Activated CD4-positive, alpha-beta memory T cell treated with anti-CD3 and anti-CD28 coated beads, Interleukin-2, amount 10 ng/mL, durations not matched to agents 7 days and 5 days (primary cell): ENCODE measurements at regions not wholly inside any gene's neighbourhood (a gene's known extent, or its start where the extent isn't known, plus 50 kb on each side); places are given as distances from the start of the nearest gene placed in this dataset.
A peak's percentile ranks its signal among the peaks of the same experiment; 100 is the strongest.

ENCODE experiments used
- CTCF ChIA-PET: fragments of 350-600 bp; sonication (Branson Sonifier 250); formaldehyde crosslinking; loops from one replicate; lab custom pipeline; 2021; ENCODE audit warnings: antibody characterized with exemption, inconsistent platforms; lab: Charles Lee
- POLR2A ChIA-PET: fragments of 350-600 bp; sonication (Branson Sonifier 250); formaldehyde crosslinking; loops from one replicate; lab custom pipeline; 2021; ENCODE audit warnings: antibody characterized with exemption; lab: Charles Lee
- DNase-seq: peaks from one replicate; pipeline ENCODE4 v3.0.0-alpha.2; 2020
- H3K27ac Mint-ChIP-seq: one replicate; pipeline ENCODE4 v1.8.0; 2021; ENCODE audit warnings: mild to moderate bottlenecking, mixed read lengths
- H3K27me3 Mint-ChIP-seq: one replicate; pipeline ENCODE4 v1.8.0; 2021; ENCODE audit warnings: mixed read lengths
- H3K36me3 Mint-ChIP-seq: one replicate; pipeline ENCODE4 v1.8.0; 2021; ENCODE audit warnings: low read depth, mixed read lengths
- H3K4me1 Mint-ChIP-seq: one replicate; pipeline ENCODE4 v1.8.0; 2021; ENCODE audit warnings: mixed read lengths
- H3K4me3 Mint-ChIP-seq: one replicate; pipeline ENCODE4 v1.8.0; 2021; ENCODE audit warnings: mild to moderate bottlenecking, mixed read lengths
- H3K9me3 Mint-ChIP-seq: one replicate; pipeline ENCODE4 v1.8.0; 2021; ENCODE audit warnings: mixed read lengths

- H3K36me3 Mint-ChIP-seq = peaks cover 62% of the 10 kb centered on the region
- H3K4me1 Mint-ChIP-seq = no peaks in the 10 kb centered on the region
- peaks cover 16% of the 10 kb centered on the region for H3K9me3 Mint-ChIP-seq
- no peak overlapping the region for H3K27ac Mint-ChIP-seq
- no peak for DNase-seq
- ChIA-PET POLR2A (interaction anchor here (1.2 kb wide), 1 partner anchor 9 kb away, joined by 3 read pairs; no protein-coding TSS in a partner anchor), CTCF (no interaction called here)
- H3K27me3 Mint-ChIP-seq = no peaks in the 10 kb centered on the region
- H3K4me3 Mint-ChIP-seq = no peak overlapping the region
Measured at GRCh38 chr14:71650187-71650755, 282.0 kb upstream of the RGS6 start.

- ChIA-PET CTCF (no interaction called here), POLR2A (interaction anchor here (0.7 to 1.2 kb wide), 2 partner anchors 8 to 149 kb away, joined by 3 read pairs; no protein-coding TSS in a partner anchor)
- peaks cover 16% of the 10 kb centered on the region for H3K9me3 Mint-ChIP-seq
- H3K36me3 Mint-ChIP-seq = peaks cover 70% of the 10 kb centered on the region
- no peak for DNase-seq
- no peaks in the 10 kb centered on the region for H3K27me3 Mint-ChIP-seq
- no peak overlapping the region for H3K27ac Mint-ChIP-seq
- no peaks in the 10 kb centered on the region for H3K4me1 Mint-ChIP-seq
- no peak overlapping the region for H3K4me3 Mint-ChIP-seq
Measured at GRCh38 chr14:71651228-71651627, 281.0 kb upstream of the RGS6 start.

GRCh38 chr14:71652368-71652767 is 279.9 kb upstream of the RGS6 start:
- DNase-seq = no peak
- H3K4me1 Mint-ChIP-seq = no peaks in the 10 kb centered on the region
- H3K27ac Mint-ChIP-seq = no peak overlapping the region
- no peaks in the 10 kb centered on the region for H3K27me3 Mint-ChIP-seq
- H3K9me3 Mint-ChIP-seq = peaks cover 16% of the 10 kb centered on the region
- H3K4me3 Mint-ChIP-seq = no peak overlapping the region
- H3K36me3 Mint-ChIP-seq = peaks cover 68% of the 10 kb centered on the region
- CTCF ChIA-PET = no interaction called here
- POLR2A ChIA-PET = no interaction called here

- H3K9me3 Mint-ChIP-seq = peaks cover 16% of the 10 kb centered on the region
- no peak overlapping the region for H3K27ac Mint-ChIP-seq
- H3K27me3 Mint-ChIP-seq = no peaks in the 10 kb centered on the region
- POLR2A ChIA-PET = no interaction called here
- CTCF ChIA-PET = no interaction called here
- H3K4me3 Mint-ChIP-seq = no peak overlapping the region
- peaks cover 61% of the 10 kb centered on the region for H3K36me3 Mint-ChIP-seq
- no peak for DNase-seq
- H3K4me1 Mint-ChIP-seq = peaks cover 16% of the 10 kb centered on the region
Measured at GRCh38 chr14:71654810-71655209, 277.4 kb upstream of the RGS6 start.

GRCh38 chr14:71658261-71658860 is 273.9 kb upstream of the RGS6 start:
- Mint-ChIP-seq H3K4me1 (peaks cover 18% of the 10 kb centered on the region), H3K27me3 (no peaks in the 10 kb centered on the region), H3K9me3 (no peaks in the 10 kb centered on the region), H3K27ac (peak overlapping the region; percentile 41), H3K36me3 (peaks cover 50% of the 10 kb centered on the region), H3K4me3 (no peak overlapping the region)
- CTCF ChIA-PET = no interaction called here
- POLR2A ChIA-PET = interaction anchor here (0.8 to 1.1 kb wide), 4 partner anchors 67 to 337 kb away, joined by 3 to 4 read pairs (median 3); no protein-coding TSS in a partner anchor
- no peak for DNase-seq

- Mint-ChIP-seq H3K4me3 (no peak overlapping the region), H3K27ac (peak overlapping the region; percentile 32), H3K4me1 (peaks cover 18% of the 10 kb centered on the region), H3K36me3 (peaks cover 48% of the 10 kb centered on the region), H3K27me3 (no peaks in the 10 kb centered on the region), H3K9me3 (no peaks in the 10 kb centered on the region)
- ChIA-PET CTCF (no interaction called here), POLR2A (interaction anchor here (0.7 to 1.3 kb wide), 7 partner anchors 8 to 338 kb away, joined by 3 to 4 read pairs (median 3); no protein-coding TSS in a partner anchor)
- DNase-seq = no peak
Measured at GRCh38 chr14:71659159-71659558, 273.1 kb upstream of the RGS6 start.

- DNase-seq = no peak
- Mint-ChIP-seq H3K4me3 (no peak overlapping the region), H3K36me3 (peaks cover 33% of the 10 kb centered on the region), H3K9me3 (no peaks in the 10 kb centered on the region), H3K4me1 (peaks cover 18% of the 10 kb centered on the region), H3K27ac (no peak overlapping the region), H3K27me3 (no peaks in the 10 kb centered on the region)
- ChIA-PET CTCF (interaction anchor here (0.6 kb wide), 1 partner anchor 152 kb away, joined by 3 read pairs; no protein-coding TSS in a partner anchor), POLR2A (no interaction called here)
Measured at GRCh38 chr14:71661441-71661840, 270.8 kb upstream of the RGS6 start.

- H3K36me3 Mint-ChIP-seq = peaks cover 36% of the 10 kb centered on the region
- no peak overlapping the region for H3K4me3 Mint-ChIP-seq
- peaks cover 18% of the 10 kb centered on the region for H3K4me1 Mint-ChIP-seq
- CTCF ChIA-PET = interaction anchor here (0.6 kb wide), 1 partner anchor 153 kb away, joined by 3 read pairs; no protein-coding TSS in a partner anchor
- POLR2A ChIA-PET = no interaction called here
- H3K27ac Mint-ChIP-seq = no peak overlapping the region
- no peak for DNase-seq
- no peaks in the 10 kb centered on the region for H3K27me3 Mint-ChIP-seq
- H3K9me3 Mint-ChIP-seq = no peaks in the 10 kb centered on the region
Measured at GRCh38 chr14:71662291-71662790, 269.9 kb upstream of the RGS6 start.

GRCh38 chr14:71665157-71665556 is 267.1 kb upstream of the RGS6 start:
- Mint-ChIP-seq H3K9me3 (no peaks in the 10 kb centered on the region), H3K27ac (no peak overlapping the region), H3K36me3 (peaks cover 46% of the 10 kb centered on the region), H3K4me1 (peaks cover 4% of the 10 kb centered on the region), H3K4me3 (no peak overlapping the region), H3K27me3 (no peaks in the 10 kb centered on the region)
- POLR2A ChIA-PET = interaction anchor here (0.7 kb wide), 1 partner anchor 36 kb away, joined by 3 read pairs; no protein-coding TSS in a partner anchor
- no peak for DNase-seq
- CTCF ChIA-PET = no interaction called here

- H3K27me3 Mint-ChIP-seq = no peaks in the 10 kb centered on the region
- H3K27ac Mint-ChIP-seq = no peak overlapping the region
- peaks cover 3% of the 10 kb centered on the region for H3K4me1 Mint-ChIP-seq
- peaks cover 46% of the 10 kb centered on the region for H3K36me3 Mint-ChIP-seq
- POLR2A ChIA-PET = interaction anchor here (0.7 kb wide), 1 partner anchor 35 kb away, joined by 3 read pairs; no protein-coding TSS in a partner anchor
- CTCF ChIA-PET = no interaction called here
- DNase-seq = no peak
- no peaks in the 10 kb centered on the region for H3K9me3 Mint-ChIP-seq
- no peak overlapping the region for H3K4me3 Mint-ChIP-seq
Measured at GRCh38 chr14:71665781-71666180, 266.4 kb upstream of the RGS6 start.

GRCh38 chr14:71666571-71667145 is 265.6 kb upstream of the RGS6 start:
- no peak for DNase-seq
- no peaks in the 10 kb centered on the region for H3K27me3 Mint-ChIP-seq
- ChIA-PET CTCF (no interaction called here), POLR2A (no interaction called here)
- H3K9me3 Mint-ChIP-seq = no peaks in the 10 kb centered on the region
- peaks cover 46% of the 10 kb centered on the region for H3K36me3 Mint-ChIP-seq
- no peak overlapping the region for H3K4me3 Mint-ChIP-seq
- H3K4me1 Mint-ChIP-seq = peaks cover 7% of the 10 kb centered on the region
- no peak overlapping the region for H3K27ac Mint-ChIP-seq

GRCh38 chr14:71668186-71668912 is 263.9 kb upstream of the RGS6 start:
- ChIA-PET POLR2A (no interaction called here), CTCF (interaction anchor here (1.4 kb wide), 1 partner anchor 256 kb away, joined by 3 read pairs; no protein-coding TSS in a partner anchor)
- Mint-ChIP-seq H3K4me1 (peaks cover 8% of the 10 kb centered on the region), H3K27me3 (no peaks in the 10 kb centered on the region), H3K27ac (no peak overlapping the region), H3K4me3 (no peak overlapping the region), H3K36me3 (peaks cover 51% of the 10 kb centered on the region), H3K9me3 (no peaks in the 10 kb centered on the region)
- no peak for DNase-seq

- DNase-seq = no peak
- Mint-ChIP-seq H3K27ac (no peak overlapping the region), H3K27me3 (no peaks in the 10 kb centered on the region), H3K4me1 (peaks cover 8% of the 10 kb centered on the region), H3K36me3 (peaks cover 66% of the 10 kb centered on the region), H3K4me3 (no peak overlapping the region), H3K9me3 (no peaks in the 10 kb centered on the region)
- CTCF ChIA-PET = no interaction called here
- POLR2A ChIA-PET = no interaction called here
Measured at GRCh38 chr14:71672596-71672995, 259.6 kb upstream of the RGS6 start.
